Stimulated activated CD4-positive, alpha-beta T cell treated with anti-CD3 and anti-CD28 coated beads, Interleukin-2, amount 100 ng/mL, for 48 hours (primary cell): ENCODE measurements at regions not wholly inside any gene's neighbourhood (a gene's known extent, or its start where the extent isn't known, plus 50 kb on each side); places are given as distances from the start of the nearest gene placed in this dataset.

Experiments
- DNase-seq, 2 donors: peaks; one replicate each; pipeline ENCODE4 v3.0.0-alpha.2; 2020

- no peak for DNase-seq
Measured at GRCh38 chr5:6833406-6833805, 120.2 kb downstream of the TENT4A start.

- DNase-seq: no peak
Measured at GRCh38 chr5:6837095-6837494, 123.9 kb downstream of the TENT4A start.

GRCh38 chr5:6837519-6838110, 124.4 kb downstream of the TENT4A start:
- DNase-seq: peak; percentile 41 to 51

GRCh38 chr5:6838736-6839135, 125.5 kb downstream of the TENT4A start:
- DNase-seq: no peak

GRCh38 chr5:6840136-6840793, 127.0 kb downstream of the TENT4A start:
- DNase-seq: no peak

- no peak for DNase-seq
Measured at GRCh38 chr5:6843335-6843734, 130.1 kb downstream of the TENT4A start.

- DNase-seq: no peak
Measured at GRCh38 chr5:6843821-6844220, 130.6 kb downstream of the TENT4A start.

GRCh38 chr5:6845856-6846255, 132.6 kb downstream of the TENT4A start:
- no peak for DNase-seq

- DNase-seq: no peak
Measured at GRCh38 chr5:6847870-6848269, 134.6 kb downstream of the TENT4A start.

- DNase-seq: no peak
Measured at GRCh38 chr5:6849316-6850105, 136.3 kb downstream of the TENT4A start.

- DNase-seq: no peak
Measured at GRCh38 chr5:6850106-6850432, 136.8 kb downstream of the TENT4A start.

GRCh38 chr5:6856653-6857052, 143.4 kb downstream of the TENT4A start:
- no peak for DNase-seq

GRCh38 chr5:6858419-6858818, 145.2 kb downstream of the TENT4A start:
- no peak for DNase-seq

- no peak for DNase-seq
Measured at GRCh38 chr5:6859023-6859422, 145.8 kb downstream of the TENT4A start.

GRCh38 chr5:6859951-6860638, 146.9 kb downstream of the TENT4A start:
- DNase-seq: no peak

- DNase-seq: no peak
Measured at GRCh38 chr5:6861036-6861435, 147.8 kb downstream of the TENT4A start.

GRCh38 chr5:6861667-6862066, 148.4 kb downstream of the TENT4A start:
- no peak for DNase-seq

- DNase-seq: no peak
Measured at GRCh38 chr5:6862306-6862705, 149.1 kb downstream of the TENT4A start.

GRCh38 chr5:6867712-6868111, 154.5 kb downstream of the TENT4A start:
- no peak for DNase-seq

- no peak for DNase-seq
Measured at GRCh38 chr5:6868171-6868570, 154.9 kb downstream of the TENT4A start.

- no peak for DNase-seq
Measured at GRCh38 chr5:6868575-6869215, 155.5 kb downstream of the TENT4A start.

- no peak for DNase-seq
Measured at GRCh38 chr5:6869677-6870076, 156.4 kb downstream of the TENT4A start.
